ENCODE measurements at regions not wholly inside any gene's neighbourhood (a gene's known extent, or its start where the extent isn't known, plus 50 kb on each side); places are given as distances from the start of the nearest gene placed in this dataset.

DNA sequence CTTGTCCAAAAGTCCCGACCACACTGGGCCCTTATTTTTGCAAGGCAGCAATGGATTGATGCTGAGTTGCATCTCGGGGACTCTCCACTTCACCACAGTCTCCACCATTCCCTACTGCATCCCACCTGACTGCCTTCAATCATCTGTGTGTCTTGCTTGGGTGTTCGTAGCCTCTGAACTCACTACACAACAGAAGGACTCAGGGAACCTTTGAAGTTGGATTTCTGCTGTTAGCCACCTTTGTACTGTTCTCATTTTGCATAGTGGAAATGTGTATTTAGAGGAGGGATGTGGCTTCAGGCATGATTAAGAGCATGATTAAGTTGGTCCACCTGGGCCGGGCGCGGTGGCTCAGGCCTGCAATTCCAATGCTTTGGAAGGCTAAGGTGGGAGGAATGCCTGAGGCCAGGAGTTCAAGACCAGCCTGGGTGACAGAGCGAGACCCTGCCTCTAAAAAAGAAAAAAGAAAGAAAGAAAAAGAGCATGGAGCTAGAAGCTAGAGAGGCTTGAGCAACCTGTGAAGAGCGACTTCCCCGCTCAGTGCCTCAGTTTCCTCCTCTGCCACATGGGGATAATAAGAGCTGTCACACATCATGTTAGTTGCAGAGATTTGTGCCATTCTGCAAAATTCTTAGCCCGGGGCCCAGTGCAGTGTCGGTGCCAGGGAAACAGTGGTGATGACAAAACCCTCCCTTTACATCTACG is 121.3 kb upstream of the PTPN1 start:
- ATAC-seq = no peak
- in situ Hi-C loops (cut with MboI; ENCODE audit: low sequenced_read_pairs in 4 of 4) = loop anchor here in 1 of 4 donors (25.0 kb wide), 1 partner anchor 102 kb away; no protein-coding TSS in a partner anchor
- Histone ChIP-seq H3K4me1 (peaks cover 19 to 20% of the 10 kb centered on the region in 2 donors), H3K27me3 (no peaks in the 10 kb centered on the region), H3K27ac (peak overlapping the region; percentile 93 to 100 (median 96)), H3K36me3 (no peaks in the 10 kb centered on the region), H3K4me3 (no peak overlapping the region), H3K9me3 (no peaks in the 10 kb centered on the region)
- TF ChIP-seq POLR2A (IDR thresholded peaks at IDR 0.05) = no peak
- TF ChIP-seq CTCF (IDR thresholded peaks at IDR 0.05 in 4 of 5, conservative IDR thresholded peaks at IDR 0.05 in 1 of 5) = no peak
- DNase-seq = no peak
- intact Hi-C loops (cut with DNase I; ENCODE audit: low total_unique reads) = no loop called here

DNA sequence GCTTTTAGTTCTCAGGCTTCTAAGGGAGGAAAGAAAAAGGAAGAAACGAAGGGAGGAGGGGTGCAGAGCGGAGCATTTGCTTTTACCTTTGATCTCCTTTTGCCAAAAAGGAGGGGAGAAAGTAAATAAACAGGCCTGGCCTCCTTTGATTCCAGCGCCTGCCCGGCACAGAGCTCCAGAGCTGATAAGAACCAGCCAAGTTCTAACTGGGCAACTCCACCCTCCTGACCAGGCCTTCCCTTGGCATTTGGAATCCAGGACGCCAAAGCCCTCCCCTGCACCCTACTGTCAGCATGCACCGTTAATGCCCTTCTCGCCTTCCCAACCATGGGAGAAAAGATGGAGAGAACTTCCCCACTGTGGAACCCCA is 120.8 kb upstream of the PTPN1 start:
- TF ChIP-seq CTCF (IDR thresholded peaks at IDR 0.05 in 4 of 5, conservative IDR thresholded peaks at IDR 0.05 in 1 of 5) = no peak
- TF ChIP-seq POLR2A (IDR thresholded peaks at IDR 0.05) = no peak

GRCh38 chr20:50389808-50390684 is 120.1 kb upstream of the PTPN1 start:
- Histone ChIP-seq H3K4me1 (peaks cover 25 to 29% of the 10 kb centered on the region in 2 donors), H3K27ac (peak overlapping the region; percentile 93 to 100 (median 96)), H3K36me3 (no peaks in the 10 kb centered on the region), H3K27me3 (no peaks in the 10 kb centered on the region), H3K9me3 (no peaks in the 10 kb centered on the region), H3K4me3 (no peak overlapping the region)
- in situ Hi-C loops (cut with MboI; ENCODE audit: low sequenced_read_pairs in 4 of 4) = loop anchor here in 1 of 4 donors (25.0 kb wide), 1 partner anchor 103 kb away; no protein-coding TSS in a partner anchor
- DNase-seq = peak in 1 of 2 donors; percentile 54
- intact Hi-C loops (cut with DNase I; ENCODE audit: low total_unique reads) = no loop called here
- TF ChIP-seq POLR2A (IDR thresholded peaks at IDR 0.05) = no peak
- TF ChIP-seq CTCF (IDR thresholded peaks at IDR 0.05 in 4 of 5, conservative IDR thresholded peaks at IDR 0.05 in 1 of 5) = no peak
- ATAC-seq = peak; percentile 39 to 42

More for the DNA sequence above, 120.8 kb upstream of the PTPN1 start:
- Histone ChIP-seq H3K4me1 (peaks cover 19 to 22% of the 10 kb centered on the region in 2 donors), H3K27ac (peak overlapping the region; percentile 93 to 100 (median 96)), H3K9me3 (no peaks in the 10 kb centered on the region), H3K27me3 (no peaks in the 10 kb centered on the region), H3K36me3 (no peaks in the 10 kb centered on the region), H3K4me3 (no peak overlapping the region)
- intact Hi-C loops (cut with DNase I; ENCODE audit: low total_unique reads) = no loop called here
- in situ Hi-C loops (cut with MboI; ENCODE audit: low sequenced_read_pairs in 4 of 4) = loop anchor here in 1 of 4 donors (25.0 kb wide), 1 partner anchor 102 kb away; no protein-coding TSS in a partner anchor
- peak; percentile 29 to 40 for ATAC-seq
- no peak for DNase-seq

DNA sequence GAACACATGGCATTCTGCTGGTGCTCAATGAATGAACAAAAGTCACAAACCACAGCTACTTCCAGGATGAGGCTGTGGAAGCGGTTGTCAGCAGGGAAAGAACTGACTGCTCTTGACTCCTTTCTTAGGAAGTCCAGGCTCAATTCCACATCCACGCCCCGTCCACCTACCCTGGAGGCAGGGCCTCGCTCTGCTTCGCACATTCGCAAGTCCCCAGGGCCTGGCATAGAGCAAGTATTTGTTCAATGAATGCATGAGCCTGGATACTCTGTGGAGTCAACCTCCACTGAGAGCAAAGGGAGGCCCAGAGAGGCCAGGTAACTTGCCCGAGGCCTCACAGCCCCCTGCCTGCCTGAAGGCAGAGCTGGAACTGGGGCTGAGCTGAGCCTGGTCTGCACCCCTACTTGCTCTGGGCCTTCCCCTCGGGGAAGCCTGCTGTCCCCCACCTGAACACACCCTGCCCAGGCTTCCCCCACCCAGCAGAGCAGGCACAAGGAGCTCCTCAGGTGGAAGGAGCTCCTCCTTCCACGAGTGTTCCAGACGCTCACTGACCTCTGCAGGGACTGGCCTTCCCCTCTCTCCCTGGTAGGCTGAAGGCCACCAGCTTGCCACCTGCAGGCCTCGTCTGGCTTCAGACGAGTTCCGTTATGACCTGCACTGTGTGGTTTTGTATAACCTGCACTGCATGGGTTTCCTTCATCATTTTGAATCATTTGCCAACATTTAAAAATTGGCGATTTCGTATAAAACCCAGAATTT is 119.3 kb upstream of the PTPN1 start:
- in situ Hi-C loops (cut with MboI; ENCODE audit: low sequenced_read_pairs in 4 of 4) (loop anchor here in 1 of 4 donors (25.0 kb wide), 1 partner anchor 104 kb away; no protein-coding TSS in a partner anchor), intact Hi-C loops (cut with DNase I; ENCODE audit: low total_unique reads) (no loop called here)
- DNase-seq (no peak), ATAC-seq (peak in 1 of 2 donors; percentile 18)
- no peaks in the 10 kb centered on the region for H3K36me3 ChIP-seq
- no peak overlapping the region for H3K4me3 ChIP-seq
- no peaks in the 10 kb centered on the region for H3K27me3 ChIP-seq
- H3K27ac ChIP-seq = peak overlapping the region; percentile 93 to 100 (median 96)
- H3K4me1 ChIP-seq = peaks cover 30 to 35% of the 10 kb centered on the region in 2 donors
- no peaks in the 10 kb centered on the region for H3K9me3 ChIP-seq
- TF ChIP-seq CTCF (IDR thresholded peaks at IDR 0.05 in 4 of 5, conservative IDR thresholded peaks at IDR 0.05 in 1 of 5) (no peak), POLR2A (IDR thresholded peaks at IDR 0.05) (no peak)

All from gastrocnemius medialis (tissue), 4 donors.